ENCODE measurements at regions not wholly inside any gene's neighbourhood (a gene's known extent, or its start where the extent isn't known, plus 50 kb on each side); places are given as distances from the start of the nearest gene placed in this dataset.
"Not testable (repeated sequence)": the region's sequence is repeated elsewhere in the genome, so short reads cannot be mapped to it uniquely, and the experiment has no call there.

DNA sequence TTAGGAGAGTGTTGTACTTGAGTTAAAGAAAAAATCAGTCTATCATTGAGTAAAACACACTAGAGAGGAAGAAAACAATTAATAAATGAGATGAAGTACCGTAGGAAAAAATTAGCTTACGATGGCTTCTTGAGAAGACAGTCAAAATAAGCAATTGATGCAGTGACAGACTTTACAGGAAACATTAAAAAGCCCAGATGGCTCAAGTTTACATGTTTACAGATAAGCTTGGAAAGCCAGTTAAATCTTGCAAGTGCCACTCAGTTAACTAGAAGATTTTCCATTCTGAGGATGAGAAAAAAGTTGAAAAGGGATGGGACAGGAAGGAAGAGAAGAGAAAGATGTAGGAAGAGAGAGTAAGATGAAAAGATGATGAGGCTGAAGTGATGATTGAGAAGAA lies 288.8 kb upstream of the FERMT1 start:
- no peak for DNase-seq

DNA sequence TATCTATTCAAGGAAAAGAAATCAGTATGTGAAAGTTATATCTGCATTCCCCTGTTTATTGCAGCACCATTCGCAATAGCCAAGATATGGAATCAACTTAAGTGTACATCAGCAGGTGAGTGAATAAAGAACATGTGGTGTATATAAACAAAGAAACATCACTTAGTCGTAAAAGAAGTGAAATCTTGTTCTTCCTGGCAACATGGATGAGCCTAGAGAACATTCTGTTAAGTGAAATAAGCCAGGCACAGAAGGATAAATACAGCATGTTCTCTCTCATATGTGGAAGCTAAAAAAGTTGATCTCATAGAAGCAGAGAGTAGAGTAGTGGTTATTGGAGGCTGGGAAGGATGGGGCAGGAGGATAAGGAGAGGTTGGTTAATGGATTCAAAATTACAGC lies 287.9 kb upstream of the FERMT1 start:
- no peak for DNase-seq

DNA sequence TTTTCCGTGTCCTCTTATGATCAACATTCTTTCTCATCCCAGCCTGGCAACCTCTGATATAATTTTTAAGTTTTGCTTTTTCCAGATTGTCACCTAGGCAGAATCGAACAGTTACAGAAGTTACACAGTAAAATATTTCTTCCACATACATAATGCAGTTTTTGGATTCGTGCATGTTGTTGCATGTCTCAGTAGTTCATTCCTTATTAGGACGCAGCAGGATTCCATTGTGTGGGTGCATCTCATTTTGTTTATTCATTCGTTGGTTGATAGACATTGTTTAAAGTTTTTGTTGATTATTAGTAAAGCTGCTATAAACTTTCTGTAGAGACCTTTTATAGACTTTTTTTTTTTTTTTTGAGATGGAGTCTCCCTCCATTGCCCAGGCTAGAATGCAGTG lies 284.3 kb upstream of the FERMT1 start:
- DNase-seq: no peak

DNA sequence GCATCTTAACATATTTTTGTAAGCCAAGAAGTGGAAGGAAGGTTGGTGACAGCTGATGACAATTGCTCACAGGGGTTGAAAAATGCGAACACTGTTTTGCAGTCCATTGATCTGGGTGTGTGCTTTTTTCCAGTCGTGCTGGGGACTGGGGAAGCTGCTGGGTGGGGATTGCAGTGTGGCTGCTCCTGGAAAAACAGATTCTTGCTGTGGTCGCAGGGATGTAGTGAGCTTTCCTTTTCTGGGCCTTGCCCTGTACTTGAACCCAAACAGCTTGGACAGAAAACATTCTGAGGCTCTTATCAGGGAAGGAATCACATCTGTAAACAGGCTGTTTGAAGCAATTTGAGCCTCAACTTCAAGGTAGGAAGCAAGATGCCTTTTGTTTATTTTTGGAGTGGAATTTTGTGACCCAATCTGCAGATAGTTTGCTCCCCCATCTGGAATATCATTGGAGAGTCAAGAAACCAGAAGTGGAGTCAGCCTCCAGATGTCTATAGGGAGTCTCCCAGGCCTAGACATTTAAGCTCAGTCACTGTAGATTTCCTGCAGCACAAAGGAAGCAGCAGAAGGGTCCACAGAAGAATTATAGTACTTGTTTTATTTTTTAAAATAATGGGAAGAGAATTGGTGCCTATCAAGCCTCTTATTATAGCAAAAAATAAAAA lies 279.2 kb upstream of the FERMT1 start:
- no peak for DNase-seq

DNA sequence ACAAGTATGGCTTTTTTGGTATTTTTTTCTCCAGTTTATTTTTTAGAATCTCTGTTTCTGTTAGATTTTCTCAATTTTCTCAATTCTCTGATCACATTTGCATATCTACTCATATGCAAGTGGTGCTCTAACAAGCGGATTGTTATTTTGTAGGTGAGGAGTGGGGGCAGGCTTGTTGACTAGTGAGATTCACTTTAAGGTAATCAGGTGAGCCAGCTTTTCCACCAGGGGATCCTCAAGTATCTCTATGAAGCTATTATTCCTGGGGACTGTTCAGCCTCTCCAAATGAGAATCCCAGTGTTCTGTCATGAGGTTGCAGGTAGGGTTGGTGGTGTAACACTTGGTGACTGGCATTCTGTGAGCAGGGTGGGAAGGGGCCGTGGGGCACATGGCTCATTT lies 274.3 kb upstream of the FERMT1 start:
- DNase-seq: no peak

DNA sequence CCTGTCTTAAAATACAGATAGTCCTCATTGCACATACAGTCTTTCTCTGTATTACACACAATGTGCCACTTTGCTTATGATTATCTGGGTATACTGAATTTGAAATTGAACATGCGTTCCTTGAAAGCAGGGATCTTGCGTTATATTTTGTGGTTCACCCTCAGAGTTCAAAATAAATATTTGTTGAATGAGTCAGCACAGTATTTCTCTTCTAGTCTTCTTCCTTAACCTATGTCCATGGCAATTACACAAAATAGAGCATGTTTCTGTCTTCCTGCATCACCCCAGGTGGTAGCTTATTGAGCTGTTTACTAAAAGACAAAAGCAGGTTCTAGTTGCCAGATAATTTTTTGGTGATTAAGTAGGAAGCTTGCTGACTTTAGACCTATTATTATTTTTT lies 272.9 kb upstream of the FERMT1 start:
- DNase-seq: no peak

DNA sequence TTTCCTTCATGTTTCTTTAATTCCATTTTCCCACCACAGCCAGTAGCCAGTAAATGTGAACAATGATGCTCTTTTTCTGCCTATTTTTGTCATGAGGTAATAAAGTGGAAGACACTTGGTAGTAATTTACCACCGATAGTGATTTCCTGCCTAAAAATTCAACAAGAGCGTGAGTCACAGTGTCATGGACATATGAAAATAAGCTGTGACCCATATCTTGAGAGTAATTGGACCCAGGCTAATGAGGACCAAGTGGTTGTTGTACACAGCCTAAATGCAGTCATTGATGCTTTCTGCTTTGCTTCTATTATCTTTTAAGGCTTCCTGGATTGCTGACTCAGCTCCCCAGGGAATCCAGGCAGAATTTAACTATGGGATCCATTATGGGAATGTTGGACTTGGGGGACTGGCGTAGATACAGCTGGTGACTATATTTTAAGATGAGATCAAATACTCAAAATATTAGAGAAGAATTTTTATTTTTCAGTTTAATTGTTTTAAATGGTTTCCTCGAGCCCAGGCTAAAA lies 265.9 kb upstream of the FERMT1 start:
- no peak for DNase-seq

DNA sequence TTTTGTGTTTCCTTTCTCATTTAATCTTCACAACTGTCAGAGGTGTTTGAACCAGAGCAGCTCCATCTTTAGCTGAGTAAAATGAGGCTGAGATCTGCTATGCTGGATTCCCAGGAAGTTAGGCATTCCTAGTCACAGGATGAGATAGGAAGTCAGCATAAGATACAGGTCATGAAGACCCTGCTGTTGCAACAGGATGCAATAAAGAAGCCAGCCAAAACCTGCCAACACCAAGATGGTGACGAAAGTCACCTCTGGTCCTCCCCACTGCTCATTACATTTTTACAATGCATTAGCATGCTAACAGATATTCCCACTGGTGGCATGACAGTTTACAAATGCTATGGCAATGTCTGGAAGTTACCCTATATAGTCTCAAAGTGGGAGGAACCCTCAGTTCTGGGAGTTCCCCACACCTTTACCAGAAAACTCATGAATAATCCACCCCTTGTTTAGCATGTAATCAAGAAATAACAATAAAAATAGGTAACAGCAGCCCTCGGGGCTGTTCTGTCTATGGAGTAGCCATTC lies 262.2 kb upstream of the FERMT1 start:
- DNase-seq: no peak

DNA sequence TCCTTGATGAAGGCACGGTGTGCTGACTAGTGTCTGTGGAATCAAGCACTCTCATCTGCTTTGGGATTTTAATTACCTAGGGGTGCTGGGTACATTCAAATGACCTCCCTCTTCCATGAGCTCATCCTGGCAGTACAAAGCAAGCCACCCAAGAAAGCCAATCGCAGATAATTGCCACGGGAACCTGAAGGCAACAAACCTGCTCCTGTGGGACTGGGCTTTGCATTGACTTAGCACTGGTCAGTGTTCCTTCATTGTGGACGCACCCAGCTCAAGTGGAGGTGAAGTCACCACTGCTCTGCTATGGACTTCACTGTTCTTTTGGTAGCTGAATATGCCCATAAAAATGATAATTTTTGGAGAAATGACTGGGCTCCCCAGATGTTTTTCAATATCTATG lies 261.6 kb upstream of the FERMT1 start:
- DNase-seq: no peak

DNA sequence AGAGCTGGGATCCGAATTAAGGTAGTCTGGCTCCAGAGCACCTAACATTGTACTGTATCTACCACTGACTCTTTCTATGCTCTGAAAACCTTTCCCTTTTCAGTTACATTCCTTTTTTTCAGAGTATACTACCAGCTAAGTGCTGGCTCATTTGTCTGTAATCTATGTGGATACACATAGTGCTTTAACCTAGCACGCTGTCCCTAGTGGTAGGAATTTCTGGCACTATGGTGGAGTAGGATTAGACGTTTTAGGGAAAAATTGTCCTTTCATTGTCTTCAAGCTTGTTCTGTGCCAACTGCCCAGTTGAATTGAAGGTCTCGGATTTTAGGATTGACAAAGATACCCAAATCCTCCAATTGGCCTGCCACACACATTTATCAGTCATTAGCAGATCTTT lies 259.1 kb upstream of the FERMT1 start:
- peak in 1 of 2 experiments; percentile 28 for DNase-seq

DNA sequence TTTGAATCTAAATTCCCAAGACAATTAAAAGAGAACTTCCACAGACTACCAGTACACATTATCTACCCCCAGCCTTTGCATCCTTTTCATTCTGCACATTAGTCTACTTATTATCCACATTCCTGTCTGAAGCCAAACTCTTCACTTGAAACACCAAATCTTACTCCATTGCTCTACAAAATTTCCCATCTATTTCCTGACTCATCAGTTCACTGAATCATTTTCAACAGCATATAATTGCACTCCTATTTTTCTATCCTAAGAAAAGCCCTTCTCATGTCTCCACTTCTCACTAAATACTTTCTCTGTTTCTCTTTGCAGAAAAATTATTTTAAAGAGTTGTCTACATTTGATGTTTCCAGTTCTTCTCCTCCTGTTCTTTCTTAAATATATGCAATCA lies 239.4 kb upstream of the FERMT1 start:
- DNase-seq: no peak

DNA sequence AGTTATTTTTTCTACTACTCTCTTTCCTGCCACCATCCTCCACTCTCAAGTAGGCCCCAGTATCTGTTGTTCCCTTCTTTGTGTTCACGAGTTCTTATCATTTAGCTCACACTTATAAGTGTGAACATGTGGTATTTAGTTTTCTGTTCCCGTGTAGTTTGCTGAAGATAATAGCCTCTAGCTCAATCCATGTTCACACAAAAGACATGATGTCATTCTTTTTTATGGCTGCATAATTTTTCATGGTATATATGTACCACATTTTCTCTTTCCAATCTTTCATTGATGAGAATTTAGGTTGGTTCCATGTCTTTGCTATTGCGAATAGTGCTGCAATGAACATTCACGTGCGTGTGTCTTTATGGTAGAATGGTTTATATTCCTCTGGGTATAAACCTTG lies 237.9 kb upstream of the FERMT1 start:
- no peak for DNase-seq

DNA sequence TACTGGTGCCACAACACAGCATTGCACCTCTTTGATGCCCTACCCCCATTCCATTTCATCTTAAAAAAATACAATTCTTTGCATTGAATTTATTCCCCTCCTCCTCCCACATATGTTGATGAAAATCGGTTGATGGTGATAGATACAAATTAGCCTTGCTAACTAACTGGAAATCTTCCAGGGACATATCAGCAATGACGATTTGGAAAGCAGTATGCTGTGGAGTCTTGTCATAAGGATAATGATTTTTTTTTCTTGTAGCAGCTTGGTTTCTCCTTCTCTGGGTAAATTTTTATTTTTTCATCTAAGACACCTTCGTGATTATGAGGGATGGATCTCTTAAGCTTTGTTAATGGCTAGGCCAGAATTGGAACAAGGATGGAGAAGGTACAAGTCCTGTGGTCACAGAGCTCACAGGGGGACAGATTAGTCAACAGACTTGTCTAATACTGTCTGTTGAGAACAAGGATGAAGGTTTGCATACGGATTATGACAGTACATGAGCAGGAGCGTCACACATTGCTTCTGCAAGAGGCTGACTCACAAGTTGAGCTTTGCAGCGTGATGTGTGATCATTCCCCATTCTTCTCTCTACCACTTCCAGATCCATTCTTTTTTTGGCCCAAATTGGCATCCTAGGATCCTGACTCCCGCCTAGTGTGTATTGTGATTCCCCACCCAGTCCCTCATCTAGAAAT lies 233.1 kb upstream of the FERMT1 start:
- no peak for DNase-seq

DNA sequence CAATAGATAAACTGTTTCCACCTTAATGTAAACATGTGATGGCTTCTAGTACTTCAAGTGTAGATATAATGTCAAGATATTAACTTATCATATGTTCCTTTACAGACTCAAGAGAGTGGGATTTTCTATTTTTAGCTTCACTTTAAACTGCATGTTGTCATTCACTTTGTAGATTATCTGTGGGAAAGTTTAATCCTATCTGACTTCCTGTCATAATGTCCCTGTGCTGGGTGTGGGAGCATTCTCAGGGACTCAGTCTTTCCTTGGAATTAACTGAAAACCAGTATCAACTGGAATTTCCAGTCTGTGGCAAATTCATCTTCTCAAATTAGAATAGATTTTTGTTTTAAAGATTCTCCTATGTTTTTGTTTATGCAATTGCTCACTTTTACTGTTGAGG lies 226.1 kb upstream of the FERMT1 start:
- DNase-seq: no peak

DNA sequence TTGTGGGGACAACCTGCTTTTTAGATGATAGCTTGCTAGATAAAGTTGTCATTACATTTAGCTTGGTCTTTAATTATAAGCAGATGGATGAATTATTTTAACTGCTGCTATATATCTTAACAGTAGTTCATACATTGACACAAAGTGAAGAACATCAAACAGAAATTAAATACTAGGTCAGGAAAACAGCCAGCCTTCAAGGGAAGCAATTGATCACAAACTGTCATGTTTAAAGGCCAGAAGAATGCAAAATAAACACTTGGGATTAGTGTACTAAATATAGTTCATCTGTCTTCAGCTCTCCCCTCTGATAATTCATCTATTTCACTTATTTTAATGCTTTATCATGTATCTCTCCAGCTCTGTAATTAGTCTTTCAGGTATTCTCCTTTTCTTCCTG lies 225.1 kb upstream of the FERMT1 start:
- no peak for DNase-seq

DNA sequence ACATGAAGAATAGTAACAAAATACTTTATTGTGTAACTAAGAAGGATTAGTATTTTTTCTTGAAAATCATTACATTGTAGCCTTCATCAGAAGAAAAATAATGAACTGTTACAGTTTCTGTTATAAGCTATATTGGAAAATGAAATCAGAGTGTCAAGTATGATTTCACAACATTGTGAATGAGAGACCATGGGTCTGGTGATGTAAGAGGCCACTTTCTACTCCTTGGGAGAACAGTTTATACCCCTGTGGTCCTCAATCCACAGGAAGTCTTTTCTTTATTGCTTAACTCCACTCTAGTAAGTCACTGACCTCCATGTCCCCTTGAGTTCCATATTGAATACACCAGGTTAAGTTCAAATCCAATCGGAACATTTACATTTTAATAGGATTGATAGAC lies 218.7 kb upstream of the FERMT1 start:
- DNase-seq: no peak

DNA sequence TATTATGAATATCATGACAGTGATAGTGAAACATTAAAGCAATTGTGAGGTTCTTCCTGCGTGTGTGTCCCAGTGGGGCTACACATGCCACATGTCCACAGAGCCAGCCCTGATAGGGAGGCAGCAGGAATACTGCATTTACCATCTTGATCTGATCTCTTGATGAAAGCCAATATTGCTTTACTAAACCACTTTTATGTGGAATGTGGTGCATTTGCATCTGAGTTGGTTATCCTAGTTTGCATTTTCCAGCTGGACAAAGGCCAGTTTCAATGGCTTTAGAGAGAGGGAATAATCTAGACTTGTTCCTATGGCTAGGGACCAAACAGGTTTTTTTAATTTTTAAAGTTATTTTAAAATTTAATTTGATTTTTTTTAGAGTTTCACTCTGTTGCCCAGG lies 216.3 kb upstream of the FERMT1 start:
- DNase-seq: no peak

DNA sequence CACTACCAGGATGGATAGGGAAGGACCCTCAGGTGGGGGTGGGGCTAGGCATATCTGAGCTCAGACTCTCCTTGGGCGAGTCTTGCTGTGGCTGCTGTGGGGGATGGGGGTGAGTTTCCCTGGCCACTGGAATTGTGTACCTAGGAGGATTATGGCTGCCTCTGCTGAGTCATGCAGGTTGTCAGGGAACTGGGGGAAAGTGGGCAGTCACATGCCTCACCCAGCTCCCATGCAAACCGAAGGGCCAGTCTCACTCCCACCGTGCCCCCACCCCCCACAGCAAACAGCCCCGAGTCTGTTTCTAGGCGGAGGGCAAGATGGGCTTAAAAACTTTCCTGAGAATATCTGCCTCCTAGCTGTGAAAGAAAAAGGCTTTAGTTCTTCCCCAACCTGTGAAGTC lies 210.3 kb upstream of the FERMT1 start:
- no peak for DNase-seq

DNA sequence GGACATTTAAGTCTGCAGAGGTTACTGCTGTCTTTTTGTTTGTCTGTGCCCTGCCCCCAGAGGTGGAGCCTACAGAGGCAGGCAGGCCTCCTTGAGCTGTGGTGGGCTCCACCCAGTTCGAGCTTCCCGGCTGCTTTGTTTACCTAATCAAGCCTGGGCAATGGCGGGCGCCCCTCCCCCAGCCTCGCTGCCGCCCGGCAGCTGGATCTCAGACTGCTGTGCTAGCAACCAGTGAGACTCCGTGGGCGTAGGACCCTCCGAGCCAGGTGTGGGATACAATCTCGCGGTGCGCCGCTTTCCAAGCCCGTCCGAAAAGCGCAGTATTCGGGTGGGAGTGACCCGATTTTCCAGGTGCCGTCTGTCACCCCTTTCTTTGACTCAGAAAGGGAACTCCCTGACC lies 198.4 kb upstream of the FERMT1 start:
- not testable (repeated sequence) for DNase-seq

DNA sequence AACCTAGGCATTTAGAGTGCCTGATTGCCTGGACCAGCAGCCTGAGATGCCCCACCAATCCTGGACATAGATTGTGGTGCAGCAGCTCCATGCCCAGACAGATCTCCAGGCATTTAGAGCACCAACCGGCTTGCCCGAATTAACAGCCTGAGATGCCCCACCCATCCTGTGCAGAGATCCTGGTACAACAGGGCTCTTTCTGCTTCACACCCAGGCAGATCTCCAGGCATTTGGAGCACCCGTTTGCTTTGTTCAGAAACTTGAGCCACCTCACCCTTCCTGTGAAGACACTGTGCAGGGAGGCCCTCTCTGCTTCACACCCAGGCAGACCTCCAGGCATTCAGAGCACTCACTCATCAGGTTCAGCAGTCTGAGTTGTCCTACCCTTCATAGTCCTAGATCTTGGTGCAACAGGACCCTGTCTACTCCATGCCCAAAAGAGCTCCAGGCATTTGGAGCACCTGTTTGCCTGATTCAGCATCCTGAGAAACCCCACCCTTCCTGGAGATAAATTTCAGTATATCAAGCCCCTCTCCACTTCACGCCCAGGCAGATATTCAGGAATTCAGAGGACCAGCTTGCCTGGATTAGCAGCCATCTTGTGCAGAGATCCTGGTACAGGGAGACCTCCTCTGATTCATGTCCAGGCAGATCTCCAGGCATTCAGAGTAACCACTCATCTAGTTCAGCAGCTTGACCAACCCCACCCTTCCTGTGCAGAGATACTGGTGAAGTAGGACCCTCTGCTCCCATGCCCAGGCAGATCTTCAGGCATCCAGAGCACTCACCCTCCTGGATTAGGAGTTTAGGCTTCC lies 189.2 kb upstream of the FERMT1 start:
- DNase-seq: no peak

DNA sequence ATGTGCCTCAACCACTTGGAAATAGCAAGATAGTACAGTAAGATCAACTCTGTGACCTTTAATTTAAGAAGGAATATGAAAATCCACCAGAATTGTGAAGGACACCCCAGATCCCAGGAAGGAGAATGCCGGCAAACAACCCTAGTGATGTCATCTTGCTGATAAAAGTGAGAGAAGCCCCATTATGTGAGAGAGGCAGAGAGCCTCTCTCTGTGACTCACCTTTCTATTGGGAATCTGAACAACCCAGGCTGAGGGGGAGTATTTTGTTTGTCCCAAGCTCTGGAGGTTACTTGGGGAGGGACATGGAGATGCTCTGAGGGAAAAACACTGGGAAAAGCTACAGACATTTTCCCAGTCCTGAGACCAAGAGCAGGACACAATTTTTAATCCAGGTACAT lies 188.3 kb upstream of the FERMT1 start:
- no peak for DNase-seq

DNA sequence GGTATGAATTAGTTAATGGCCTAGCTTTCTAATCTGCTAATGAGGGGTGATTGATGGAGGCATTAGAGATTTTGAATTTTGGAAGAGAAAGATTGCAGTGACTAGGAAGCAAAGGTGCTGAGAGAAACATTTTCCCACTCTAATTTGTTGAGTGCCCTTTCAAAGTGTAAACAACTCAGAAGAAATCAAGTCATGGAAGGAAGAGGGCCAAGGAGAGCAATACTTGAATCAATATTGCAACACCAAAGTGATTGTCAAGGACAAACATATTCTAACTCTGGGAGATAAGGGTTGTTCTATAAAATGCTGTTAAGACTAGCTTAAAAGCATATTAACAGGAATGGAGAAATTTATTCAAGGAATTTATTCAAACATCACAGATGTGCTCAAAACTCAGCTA lies 182.7 kb upstream of the FERMT1 start:
- DNase-seq: no peak

DNA sequence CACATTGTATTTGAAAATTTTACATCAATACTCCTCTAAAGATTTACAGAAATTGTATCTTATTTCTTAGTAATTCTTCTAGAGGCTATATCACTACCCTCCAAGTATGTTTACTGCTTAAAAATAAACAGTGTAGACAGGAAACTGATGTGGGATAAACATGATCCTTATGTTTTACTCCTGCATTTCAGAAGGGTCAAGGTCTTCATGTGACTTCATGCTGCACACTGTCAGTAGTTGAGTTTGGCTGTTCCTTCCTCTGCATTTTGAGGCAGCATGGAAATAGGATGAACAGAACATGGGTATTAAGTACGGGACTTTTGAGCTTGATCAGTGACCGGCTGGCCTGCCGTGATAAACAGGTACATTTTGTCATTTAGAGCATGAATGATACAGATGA lies 179.2 kb upstream of the FERMT1 start:
- no peak for DNase-seq

DNA sequence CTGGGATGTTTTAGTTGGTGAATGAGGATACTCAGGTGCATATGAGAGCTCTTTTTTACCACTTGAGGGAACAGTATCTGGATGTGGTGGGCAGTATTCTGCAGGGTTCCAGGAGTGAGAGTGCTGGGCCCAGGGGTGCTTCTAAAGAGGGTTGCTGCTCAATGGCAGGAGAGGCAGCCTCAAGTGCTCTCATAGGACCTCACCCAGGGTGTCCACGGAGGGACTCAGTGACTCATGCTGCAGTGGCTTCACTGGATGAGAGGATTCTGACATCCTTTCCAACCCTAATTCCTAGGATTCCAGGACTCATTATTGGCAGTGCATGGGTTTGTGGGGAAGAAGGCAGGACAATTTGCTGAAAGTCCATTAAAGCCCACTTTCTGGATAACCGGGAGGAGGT lies 176.6 kb upstream of the FERMT1 start:
- no peak for DNase-seq
